A673 (cell line): ENCODE measurements at regions not wholly inside any gene's neighbourhood (a gene's known extent, or its start where the extent isn't known, plus 50 kb on each side); places are given as distances from the start of the nearest gene placed in this dataset.
"Not testable (repeated sequence)": the region's sequence is repeated elsewhere in the genome, so short reads cannot be mapped to it uniquely, and the experiment has no call there.

Experiments
- EZH2 ChIP-seq: fragments of 200-600 bp; sonication (generic); IDR thresholded peaks from 2 replicates; pipeline ENCODE4 v1.6.1; 2017; ENCODE audit warnings: borderline replicate concordance, low read depth, mild to moderate bottlenecking, mixed read lengths, antibody characterized with exemption, low read length; ENCODE audit not compliant: poor library complexity, severe bottlenecking
- TF ChIP-seq, protein P1 (sequence below): fragments of 300-800, 200-600 bp; sonication (generic); conservative IDR thresholded peaks from 2 replicates; pipeline ENCODE4 v1.5.1; 2017; ENCODE audit warnings: low read depth, mild to moderate bottlenecking, antibody characterized with exemption, low read length, moderate library complexity, mixed read lengths

DNA sequence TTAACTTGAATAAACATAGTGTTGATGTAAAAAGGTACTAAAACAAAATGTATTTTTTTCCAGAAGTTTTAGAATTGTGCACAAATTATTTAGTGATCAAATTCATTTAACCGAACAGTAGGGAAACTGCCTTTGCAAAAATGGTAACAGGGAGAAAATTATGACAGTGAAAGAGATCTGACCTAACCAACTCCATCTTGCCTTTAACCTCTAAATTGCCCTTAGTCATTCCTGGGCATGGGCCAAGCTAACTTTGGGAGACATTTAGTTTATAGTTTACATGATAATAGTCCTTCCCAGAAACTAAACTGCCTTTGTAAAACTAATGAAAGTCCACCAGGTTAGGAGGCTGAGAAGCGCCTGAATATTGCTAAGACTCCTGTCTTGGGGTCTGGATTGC, 361.3 kb upstream of the PCDH15 start:
- TF ChIP-seq, protein P1, sequence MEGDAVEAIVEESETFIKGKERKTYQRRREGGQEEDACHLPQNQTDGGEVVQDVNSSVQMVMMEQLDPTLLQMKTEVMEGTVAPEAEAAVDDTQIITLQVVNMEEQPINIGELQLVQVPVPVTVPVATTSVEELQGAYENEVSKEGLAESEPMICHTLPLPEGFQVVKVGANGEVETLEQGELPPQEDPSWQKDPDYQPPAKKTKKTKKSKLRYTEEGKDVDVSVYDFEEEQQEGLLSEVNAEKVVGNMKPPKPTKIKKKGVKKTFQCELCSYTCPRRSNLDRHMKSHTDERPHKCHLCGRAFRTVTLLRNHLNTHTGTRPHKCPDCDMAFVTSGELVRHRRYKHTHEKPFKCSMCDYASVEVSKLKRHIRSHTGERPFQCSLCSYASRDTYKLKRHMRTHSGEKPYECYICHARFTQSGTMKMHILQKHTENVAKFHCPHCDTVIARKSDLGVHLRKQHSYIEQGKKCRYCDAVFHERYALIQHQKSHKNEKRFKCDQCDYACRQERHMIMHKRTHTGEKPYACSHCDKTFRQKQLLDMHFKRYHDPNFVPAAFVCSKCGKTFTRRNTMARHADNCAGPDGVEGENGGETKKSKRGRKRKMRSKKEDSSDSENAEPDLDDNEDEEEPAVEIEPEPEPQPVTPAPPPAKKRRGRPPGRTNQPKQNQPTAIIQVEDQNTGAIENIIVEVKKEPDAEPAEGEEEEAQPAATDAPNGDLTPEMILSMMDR, result not testable (repeated sequence)
- TF ChIP-seq EZH2, result not testable (repeated sequence)
